ENCODE measurements at regions not wholly inside any gene's neighbourhood (a gene's known extent, or its start where the extent isn't known, plus 50 kb on each side); places are given as distances from the start of the nearest gene placed in this dataset.

GRCh38 chr2:192854706-192855105 is 660.0 kb upstream of the TMEFF2 start:
- in situ Hi-C loops (cut with HindIII; ENCODE audit: low pct_unique_long_range_greater_than_20kb, low sequenced_read_pairs) = no loop called here
- DNase-seq (ENCODE audit: low read depth) = no peak

GRCh38 chr2:192854031-192854430 is 659.3 kb upstream of the TMEFF2 start:
- in situ Hi-C loops (cut with HindIII; ENCODE audit: low pct_unique_long_range_greater_than_20kb, low sequenced_read_pairs) = no loop called here
- DNase-seq (ENCODE audit: low read depth) = no peak

- in situ Hi-C loops (cut with HindIII; ENCODE audit: low pct_unique_long_range_greater_than_20kb, low sequenced_read_pairs) = no loop called here
- no peak for DNase-seq (ENCODE audit: low read depth)
Measured at GRCh38 chr2:192828947-192829346, 634.2 kb upstream of the TMEFF2 start.

- in situ Hi-C loops (cut with HindIII; ENCODE audit: low pct_unique_long_range_greater_than_20kb, low sequenced_read_pairs) = no loop called here
- DNase-seq (ENCODE audit: low read depth) = no peak
Measured at GRCh38 chr2:192828175-192828574, 633.4 kb upstream of the TMEFF2 start.

- DNase-seq (ENCODE audit: low read depth) = no peak
- in situ Hi-C loops (cut with HindIII; ENCODE audit: low pct_unique_long_range_greater_than_20kb, low sequenced_read_pairs) = no loop called here
Measured at GRCh38 chr2:192827735-192828134, 633.0 kb upstream of the TMEFF2 start.

GRCh38 chr2:192814376-192814775 is 619.6 kb upstream of the TMEFF2 start:
- DNase-seq (ENCODE audit: low read depth) = no peak
- in situ Hi-C loops (cut with HindIII; ENCODE audit: low pct_unique_long_range_greater_than_20kb, low sequenced_read_pairs) = no loop called here

- DNase-seq (ENCODE audit: low read depth) = no peak
- in situ Hi-C loops (cut with HindIII; ENCODE audit: low pct_unique_long_range_greater_than_20kb, low sequenced_read_pairs) = no loop called here
Measured at GRCh38 chr2:192813341-192813740, 618.6 kb upstream of the TMEFF2 start.

- no peak for DNase-seq (ENCODE audit: low read depth)
- in situ Hi-C loops (cut with HindIII; ENCODE audit: low pct_unique_long_range_greater_than_20kb, low sequenced_read_pairs) = no loop called here
Measured at GRCh38 chr2:192809173-192809572, 614.4 kb upstream of the TMEFF2 start.

- DNase-seq (ENCODE audit: low read depth) = peak; percentile 4
- in situ Hi-C loops (cut with HindIII; ENCODE audit: low pct_unique_long_range_greater_than_20kb, low sequenced_read_pairs) = no loop called here
Measured at GRCh38 chr2:192783643-192784042, 588.9 kb upstream of the TMEFF2 start.

- in situ Hi-C loops (cut with HindIII; ENCODE audit: low pct_unique_long_range_greater_than_20kb, low sequenced_read_pairs) = no loop called here
- DNase-seq (ENCODE audit: low read depth) = no peak
Measured at GRCh38 chr2:192775459-192776262, 580.9 kb upstream of the TMEFF2 start.

GRCh38 chr2:192775011-192775410 is 580.3 kb upstream of the TMEFF2 start:
- in situ Hi-C loops (cut with HindIII; ENCODE audit: low pct_unique_long_range_greater_than_20kb, low sequenced_read_pairs) = no loop called here
- DNase-seq (ENCODE audit: low read depth) = no peak

- no peak for DNase-seq (ENCODE audit: low read depth)
- in situ Hi-C loops (cut with HindIII; ENCODE audit: low pct_unique_long_range_greater_than_20kb, low sequenced_read_pairs) = no loop called here
Measured at GRCh38 chr2:192773044-192773443, 578.3 kb upstream of the TMEFF2 start.

GRCh38 chr2:192749611-192750200 is 555.0 kb upstream of the TMEFF2 start:
- in situ Hi-C loops (cut with HindIII; ENCODE audit: low pct_unique_long_range_greater_than_20kb, low sequenced_read_pairs) = no loop called here
- peak; percentile 8 for DNase-seq (ENCODE audit: low read depth)

- DNase-seq (ENCODE audit: low read depth) = peak; percentile 10
- in situ Hi-C loops (cut with HindIII; ENCODE audit: low pct_unique_long_range_greater_than_20kb, low sequenced_read_pairs) = no loop called here
Measured at GRCh38 chr2:192741889-192742288, 547.2 kb upstream of the TMEFF2 start.

GRCh38 chr2:192735447-192735846 is 540.7 kb upstream of the TMEFF2 start:
- in situ Hi-C loops (cut with HindIII; ENCODE audit: low pct_unique_long_range_greater_than_20kb, low sequenced_read_pairs) = no loop called here
- no peak for DNase-seq (ENCODE audit: low read depth)

- in situ Hi-C loops (cut with HindIII; ENCODE audit: low pct_unique_long_range_greater_than_20kb, low sequenced_read_pairs) = no loop called here
- DNase-seq (ENCODE audit: low read depth) = no peak
Measured at GRCh38 chr2:192729369-192729768, 534.6 kb upstream of the TMEFF2 start.

- in situ Hi-C loops (cut with HindIII; ENCODE audit: low pct_unique_long_range_greater_than_20kb, low sequenced_read_pairs) = no loop called here
- no peak for DNase-seq (ENCODE audit: low read depth)
Measured at GRCh38 chr2:192725991-192726390, 531.3 kb upstream of the TMEFF2 start.

GRCh38 chr2:192719629-192720028 is 524.9 kb upstream of the TMEFF2 start:
- no peak for DNase-seq (ENCODE audit: low read depth)
- in situ Hi-C loops (cut with HindIII; ENCODE audit: low pct_unique_long_range_greater_than_20kb, low sequenced_read_pairs) = no loop called here

- DNase-seq (ENCODE audit: low read depth) = no peak
- in situ Hi-C loops (cut with HindIII; ENCODE audit: low pct_unique_long_range_greater_than_20kb, low sequenced_read_pairs) = no loop called here
Measured at GRCh38 chr2:192718340-192718739, 523.6 kb upstream of the TMEFF2 start.

- in situ Hi-C loops (cut with HindIII; ENCODE audit: low pct_unique_long_range_greater_than_20kb, low sequenced_read_pairs) = no loop called here
- DNase-seq (ENCODE audit: low read depth) = no peak
Measured at GRCh38 chr2:192700934-192701333, 506.2 kb upstream of the TMEFF2 start.

Data from Caki2 (cell line).